DMS153 (cell line): ENCODE measurements at regions not wholly inside any gene's neighbourhood (a gene's known extent, or its start where the extent isn't known, plus 50 kb on each side); places are given as distances from the start of the nearest gene placed in this dataset.
"Not testable (repeated sequence)": the region's sequence is repeated elsewhere in the genome, so short reads cannot be mapped to it uniquely, and the experiment has no call there.

Source experiments
- DNase-seq: peaks from one replicate; lab custom pipeline; 2025; lab: John Stamatoyannopoulos, UW

DNA sequence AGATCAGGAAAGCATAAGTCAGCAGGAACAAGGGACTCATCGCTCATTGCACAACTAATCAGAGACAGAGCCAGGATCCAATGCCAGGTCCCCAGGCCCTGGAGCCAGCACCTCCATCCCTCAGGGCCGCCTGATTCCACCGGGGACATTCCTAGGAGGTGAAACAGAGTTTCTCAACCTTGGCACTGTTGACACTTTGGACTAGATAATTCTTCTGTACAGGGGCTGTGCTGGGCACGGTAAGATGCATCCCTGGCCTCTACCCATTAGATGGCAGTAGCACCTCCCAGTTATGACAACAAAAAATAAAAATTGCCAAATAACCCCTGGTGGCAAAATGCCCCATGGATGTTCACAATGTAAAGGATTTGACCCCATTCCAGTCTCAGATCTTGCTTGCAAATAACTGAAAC, 127.7 kb downstream of the MTHFS start:
- DNase-seq: no peak

GRCh38 chr15:79769933-79770759, 126.7 kb downstream of the MTHFS start:
- no peak for DNase-seq

- no peak for DNase-seq
Measured at GRCh38 chr15:79773128-79773527, 123.7 kb downstream of the MTHFS start.

GRCh38 chr15:79775821-79776220, 121.0 kb downstream of the MTHFS start:
- DNase-seq: no peak

GRCh38 chr15:79777916-79778315, 118.9 kb downstream of the MTHFS start:
- DNase-seq: no peak

DNA sequence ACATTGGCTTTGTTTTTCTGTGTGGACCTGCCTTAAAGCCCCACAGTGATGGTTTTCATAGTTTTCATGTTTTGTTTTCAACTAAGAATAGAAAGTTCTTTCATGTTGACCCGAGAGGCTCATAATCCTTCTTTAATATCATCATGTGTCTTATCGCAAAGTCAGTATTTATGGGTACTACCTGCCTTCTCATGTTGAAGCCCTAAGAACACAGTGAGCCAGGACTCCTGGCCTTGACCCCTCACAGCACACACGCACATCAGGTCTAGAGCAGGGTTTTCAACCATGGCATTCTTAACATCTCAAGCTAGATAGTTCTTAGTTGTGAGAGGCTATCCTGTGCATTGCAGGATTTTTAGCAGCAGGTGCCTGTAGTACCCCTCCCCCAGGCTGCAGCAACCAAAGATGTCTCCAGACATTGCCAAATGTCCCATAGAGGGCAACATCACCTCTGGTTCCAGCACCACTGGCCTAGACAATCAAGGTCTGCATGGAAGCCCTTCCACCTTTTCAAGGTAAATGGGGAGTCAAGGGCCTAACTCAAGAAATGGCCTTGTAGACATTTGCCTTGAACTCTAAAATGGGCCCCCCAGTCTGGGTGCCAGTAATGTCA, 118.3 kb downstream of the MTHFS start:
- DNase-seq: no peak

GRCh38 chr15:79779746-79780145, 117.1 kb downstream of the MTHFS start:
- no peak for DNase-seq

DNA sequence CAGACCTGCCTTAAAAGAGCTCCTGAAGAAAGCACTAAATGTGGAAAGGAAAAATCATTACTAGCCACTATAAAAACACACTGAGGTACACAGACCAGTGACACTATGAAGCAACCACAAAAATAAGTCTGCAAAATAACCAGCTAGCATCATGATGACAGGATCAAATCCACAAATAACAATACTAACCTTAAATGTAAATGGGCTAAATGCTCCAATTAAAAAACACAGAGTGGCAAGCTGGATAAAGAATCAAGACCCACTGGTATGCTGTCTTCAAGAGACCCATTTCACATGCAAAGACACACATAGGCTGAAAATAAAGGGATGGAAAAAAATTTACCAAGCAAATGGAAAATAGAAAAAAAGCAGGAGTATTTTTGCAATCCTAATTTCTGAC, 114.5 kb downstream of the MTHFS start:
- DNase-seq: not testable (repeated sequence)
